BJ (cell line): ENCODE measurements at regions not wholly inside any gene's neighbourhood (a gene's known extent, or its start where the extent isn't known, plus 50 kb on each side); places are given as distances from the start of the nearest gene placed in this dataset.

Experiments used
- CTCF ChIA-PET: fragments of 350-600 bp; formaldehyde crosslinking; extraction: SDS; loops from one replicate; lab custom pipeline; 2021; ENCODE audit warnings: antibody characterized with exemption, inconsistent platforms; lab: Yijun Ruan, JAX
- POLR2A ChIA-PET: fragments of 300-600 bp; sonication (Branson Sonifier 250); formaldehyde crosslinking; extraction: SDS; loops from one replicate; lab custom pipeline; 2021; ENCODE audit warnings: antibody characterized with exemption; lab: Charles Lee
- DNase-seq: peaks from one replicate; pipeline ENCODE4 v3.0.0-alpha.2; 2011; ENCODE audit warnings: low read depth
- H3K27me3 ChIP-seq: 2 replicates; pipeline ENCODE4 v1.6.0; 2011; ENCODE audit warnings: low read length; ENCODE audit not compliant: control insufficient read depth, insufficient read depth
- H3K36me3 ChIP-seq: 2 replicates; pipeline ENCODE4 v1.5.1; 2011; ENCODE audit warnings: low read length; ENCODE audit not compliant: control insufficient read depth, insufficient read depth
- H3K4me3 ChIP-seq: 2 replicates; pipeline ENCODE4 v1.5.1; 2011; ENCODE audit warnings: low read depth, mild to moderate bottlenecking, control low read depth, low read length
- CTCF ChIP-seq: IDR thresholded peaks from 2 replicates; pipeline ENCODE4 v1.5.1; 2011; ENCODE audit warnings: low read depth, mild to moderate bottlenecking, control low read depth, inconsistent platforms, low read length, moderate library complexity; ENCODE audit not compliant: insufficient read depth

DNA sequence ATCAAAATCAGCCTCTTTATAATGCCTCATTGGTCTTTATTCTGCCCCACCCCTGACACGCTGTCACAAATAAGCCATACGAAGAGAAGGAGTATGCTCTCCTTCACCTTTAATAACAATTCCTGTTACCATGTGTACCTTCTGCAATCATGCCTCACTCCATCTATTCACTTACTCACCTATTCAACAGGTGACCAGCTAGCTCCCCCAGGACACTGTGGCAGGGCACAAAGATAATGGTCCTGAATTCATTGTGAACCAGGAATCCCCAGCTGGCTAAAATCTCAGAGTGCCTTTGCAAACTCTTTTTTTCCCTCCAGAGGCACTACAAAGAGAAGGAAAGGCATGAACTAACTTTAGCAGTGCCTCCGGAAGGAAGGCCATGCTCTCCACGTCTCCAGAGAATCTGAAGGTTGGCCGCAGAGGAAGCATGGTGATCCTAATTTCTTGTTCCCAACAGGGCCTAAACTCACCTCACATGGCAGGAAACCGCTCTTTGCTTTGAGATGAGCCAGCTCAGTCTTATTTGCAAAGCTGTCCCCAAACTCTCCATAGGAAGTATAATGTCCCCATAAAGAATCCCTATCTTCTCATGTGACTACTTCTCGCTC, 590.3 kb downstream of the BUD13 start:
- no peak for TF ChIP-seq CTCF
- CTCF ChIA-PET: no interaction called here
- H3K4me3 ChIP-seq: no peak overlapping the region
- DNase-seq: no peak
- POLR2A ChIA-PET: no interaction called here
- no peaks in the 10 kb centered on the region for H3K27me3 ChIP-seq
- H3K36me3 ChIP-seq: no peaks in the 10 kb centered on the region

- DNase-seq: no peak
- no peak for TF ChIP-seq CTCF
- CTCF ChIA-PET: no interaction called here
- H3K4me3 ChIP-seq: no peak overlapping the region
- POLR2A ChIA-PET: no interaction called here
- no peaks in the 10 kb centered on the region for H3K27me3 ChIP-seq
- H3K36me3 ChIP-seq: no peaks in the 10 kb centered on the region
Measured at GRCh38 chr11:116180806-116181600, 591.8 kb downstream of the BUD13 start.

DNA sequence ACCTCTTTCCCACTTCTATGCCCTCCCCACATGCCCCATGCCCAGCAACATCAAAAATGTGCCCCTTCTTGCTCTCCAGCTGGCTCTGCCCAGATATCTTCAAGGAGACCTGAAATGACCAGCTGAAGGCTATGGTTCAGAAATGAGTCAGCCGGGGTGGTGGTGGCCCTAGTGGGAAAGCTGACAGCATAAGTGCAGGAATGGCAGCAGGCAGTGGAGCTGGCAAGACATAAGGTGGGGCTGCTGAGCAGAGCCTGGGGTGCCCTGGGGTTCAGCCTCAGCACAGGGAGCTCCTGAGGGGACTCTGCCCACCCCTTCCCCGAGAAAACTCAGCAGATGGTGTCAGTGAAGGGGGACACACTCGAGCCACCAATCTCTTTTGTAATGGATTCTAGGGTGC, 593.4 kb downstream of the BUD13 start:
- CTCF ChIA-PET: no interaction called here
- TF ChIP-seq CTCF: no peak
- Histone ChIP-seq H3K4me3 (no peak overlapping the region), H3K36me3 (no peaks in the 10 kb centered on the region), H3K27me3 (no peaks in the 10 kb centered on the region)
- POLR2A ChIA-PET: no interaction called here
- no peak for DNase-seq

DNA sequence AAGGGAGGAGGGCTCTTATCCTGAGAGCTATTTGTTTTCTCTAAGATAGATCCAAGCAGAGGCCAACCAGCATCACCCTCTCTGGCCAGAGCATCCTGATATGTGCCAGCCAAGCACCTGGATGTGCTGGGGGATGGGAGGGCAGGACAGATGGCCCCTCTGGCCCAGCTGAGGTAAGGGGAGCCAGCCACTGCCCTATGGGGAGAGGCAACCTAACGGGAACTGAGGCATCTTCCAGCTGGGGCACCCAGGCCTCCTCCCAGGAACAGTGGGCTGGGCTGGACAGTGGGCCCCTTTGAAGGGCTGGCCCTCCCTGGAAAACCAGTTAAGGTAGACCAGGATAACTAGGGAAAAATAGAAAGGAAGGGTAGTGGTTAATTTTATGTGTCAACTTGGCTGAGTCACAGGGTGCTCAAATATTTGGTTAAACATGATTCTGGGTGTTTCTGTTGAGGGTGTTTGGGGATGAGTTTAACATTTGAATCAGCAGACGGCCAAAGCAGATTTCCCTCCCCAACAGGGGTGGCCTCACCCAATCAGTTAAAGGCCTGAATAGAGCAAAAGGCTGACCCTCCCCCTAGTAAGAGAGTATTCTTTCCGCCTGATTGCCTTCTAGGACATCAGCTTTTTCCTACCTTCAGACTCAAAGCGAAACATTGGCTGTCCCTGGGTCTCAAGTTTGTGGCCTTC, 595.1 kb downstream of the BUD13 start:
- ChIA-PET POLR2A (no interaction called here), CTCF (interaction anchor here (1.3 kb wide), 1 partner anchor 9 kb away, joined by 3 read pairs; no protein-coding TSS in a partner anchor)
- Histone ChIP-seq H3K27me3 (no peaks in the 10 kb centered on the region), H3K4me3 (no peak overlapping the region), H3K36me3 (no peaks in the 10 kb centered on the region)
- no peak for TF ChIP-seq CTCF
- DNase-seq: no peak

DNA sequence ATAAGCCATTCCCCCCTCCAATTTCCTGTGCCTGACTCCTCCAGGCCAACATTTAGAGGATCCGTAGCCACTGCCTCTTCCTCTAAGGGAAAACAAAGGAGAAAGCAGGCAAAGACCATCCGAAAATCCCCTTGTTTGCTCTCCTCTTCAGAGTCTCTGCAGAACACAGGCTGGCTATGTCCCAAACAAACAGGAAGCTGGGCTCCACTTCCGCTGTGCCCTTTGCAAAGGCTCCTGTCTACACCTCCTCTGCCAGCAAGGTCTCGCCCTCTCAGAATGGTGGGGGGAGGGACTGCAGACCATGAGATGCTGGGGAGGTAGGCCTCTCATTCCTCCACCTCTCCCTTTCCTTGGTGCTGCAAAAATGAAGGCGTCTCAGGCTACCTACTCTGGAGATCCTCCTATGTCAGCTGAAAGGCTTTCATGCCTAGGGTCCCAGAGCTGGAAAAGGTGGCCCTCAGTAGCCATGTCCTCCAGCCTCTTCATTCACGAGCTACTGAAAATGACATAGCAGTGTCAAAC, 596.2 kb downstream of the BUD13 start:
- ChIA-PET CTCF (no interaction called here), POLR2A (no interaction called here)
- Histone ChIP-seq H3K36me3 (no peaks in the 10 kb centered on the region), H3K4me3 (no peak overlapping the region), H3K27me3 (no peaks in the 10 kb centered on the region)
- no peak for TF ChIP-seq CTCF
- DNase-seq: no peak
